ENCODE measurements at regions not wholly inside any gene's neighbourhood (a gene's known extent, or its start where the extent isn't known, plus 50 kb on each side); places are given as distances from the start of the nearest gene placed in this dataset.
"Not testable (repeated sequence)": the region's sequence is repeated elsewhere in the genome, so short reads cannot be mapped to it uniquely, and the experiment has no call there.

DNA sequence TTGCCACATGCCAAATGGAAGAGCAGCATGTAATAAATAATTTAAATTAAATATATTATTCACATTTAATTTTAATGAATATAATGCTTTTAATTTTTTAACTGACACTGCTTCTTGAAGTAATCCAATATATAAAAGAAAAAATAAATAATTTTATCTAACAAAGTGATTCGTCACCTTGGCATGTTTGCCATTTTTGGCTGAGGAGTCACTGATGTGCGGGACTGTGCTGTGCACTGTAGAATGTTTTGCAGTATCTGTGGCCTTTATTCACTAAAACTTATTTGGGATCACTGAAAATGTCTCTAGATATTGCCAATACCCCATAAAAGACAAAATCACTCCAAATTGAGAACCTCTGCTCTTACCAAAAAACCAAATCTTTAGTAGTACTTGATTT, 807.8 kb downstream of the BRINP3 start:
- no peak for DNase-seq (ENCODE audit: insufficient read length, low spot score)
- FAIRE-seq, result no peak
- no peak for TF ChIP-seq POLR2A (IDR thresholded peaks at IDR 0.05; ENCODE audit: low read depth, low read length)

DNA sequence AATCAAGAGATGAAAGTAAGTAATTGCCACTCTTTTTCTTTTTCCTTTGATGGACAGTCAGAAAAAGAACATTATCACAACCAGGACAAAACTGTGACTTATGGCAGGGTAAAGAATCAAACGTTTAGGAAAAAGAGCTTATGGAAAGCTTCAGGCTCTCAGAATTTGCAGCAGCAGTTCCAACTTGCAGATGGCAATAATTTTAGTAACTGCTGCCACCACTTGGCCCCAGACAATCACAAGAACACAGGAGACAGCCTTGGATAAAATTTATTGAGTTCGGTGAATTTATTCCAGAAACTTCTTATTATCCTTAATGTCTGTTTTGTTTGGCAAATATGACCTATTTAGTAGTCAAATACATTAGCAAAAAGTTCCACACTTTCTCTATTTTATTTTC, 804.4 kb downstream of the BRINP3 start:
- TF ChIP-seq POLR2A (IDR thresholded peaks at IDR 0.05; ENCODE audit: low read depth, low read length), result no peak
- no peak for FAIRE-seq
- DNase-seq (ENCODE audit: insufficient read length, low spot score), result no peak

DNA sequence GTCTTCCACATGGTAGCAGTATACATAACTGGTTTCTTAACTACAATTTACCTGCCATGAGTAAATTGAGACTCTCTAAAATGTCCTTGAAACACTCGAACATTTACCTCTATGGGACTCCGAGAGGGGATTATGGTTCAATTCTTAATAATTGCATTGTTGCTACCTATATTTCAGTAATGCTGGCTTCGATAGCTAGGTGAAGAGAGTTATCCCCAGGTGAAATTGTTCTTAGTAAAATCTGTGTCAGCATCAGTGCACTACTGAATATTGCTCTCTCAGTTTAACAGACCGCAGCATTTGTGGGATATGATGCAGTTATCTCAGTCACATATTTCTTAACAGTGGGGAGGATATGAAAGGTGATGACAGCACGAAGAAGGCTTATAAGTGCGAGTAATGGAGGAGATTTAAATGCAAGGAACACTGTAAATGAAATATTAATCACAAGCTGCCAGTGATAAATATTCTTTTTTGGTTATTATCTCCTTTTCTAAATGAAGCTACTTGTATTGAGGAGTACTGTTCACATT, 801.9 kb downstream of the BRINP3 start:
- no peak for TF ChIP-seq POLR2A (IDR thresholded peaks at IDR 0.05; ENCODE audit: low read depth, low read length)
- FAIRE-seq (no peak), DNase-seq (ENCODE audit: insufficient read length, low spot score) (no peak)

DNA sequence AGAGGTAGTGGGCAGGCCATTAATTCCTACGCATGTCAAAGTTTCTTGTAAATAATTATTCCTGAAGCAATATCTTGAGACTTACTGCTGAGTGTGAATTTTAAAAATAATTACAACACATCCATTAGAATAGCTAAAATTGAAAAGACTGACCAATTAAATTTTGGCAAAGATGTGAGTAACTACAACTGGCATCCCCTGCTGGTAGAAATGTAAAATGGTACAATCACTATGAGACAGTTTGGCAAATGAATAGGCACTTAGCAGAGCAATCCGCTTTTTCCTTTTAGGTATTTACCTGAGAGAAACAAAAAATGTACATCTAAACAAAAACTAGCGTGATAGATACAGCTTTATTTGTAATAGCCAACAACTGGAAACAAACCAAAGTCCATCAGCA, 798.9 kb downstream of the BRINP3 start:
- no peak for TF ChIP-seq POLR2A (IDR thresholded peaks at IDR 0.05; ENCODE audit: low read depth, low read length)
- no peak for FAIRE-seq
- DNase-seq (ENCODE audit: insufficient read length, low spot score), result no peak

DNA sequence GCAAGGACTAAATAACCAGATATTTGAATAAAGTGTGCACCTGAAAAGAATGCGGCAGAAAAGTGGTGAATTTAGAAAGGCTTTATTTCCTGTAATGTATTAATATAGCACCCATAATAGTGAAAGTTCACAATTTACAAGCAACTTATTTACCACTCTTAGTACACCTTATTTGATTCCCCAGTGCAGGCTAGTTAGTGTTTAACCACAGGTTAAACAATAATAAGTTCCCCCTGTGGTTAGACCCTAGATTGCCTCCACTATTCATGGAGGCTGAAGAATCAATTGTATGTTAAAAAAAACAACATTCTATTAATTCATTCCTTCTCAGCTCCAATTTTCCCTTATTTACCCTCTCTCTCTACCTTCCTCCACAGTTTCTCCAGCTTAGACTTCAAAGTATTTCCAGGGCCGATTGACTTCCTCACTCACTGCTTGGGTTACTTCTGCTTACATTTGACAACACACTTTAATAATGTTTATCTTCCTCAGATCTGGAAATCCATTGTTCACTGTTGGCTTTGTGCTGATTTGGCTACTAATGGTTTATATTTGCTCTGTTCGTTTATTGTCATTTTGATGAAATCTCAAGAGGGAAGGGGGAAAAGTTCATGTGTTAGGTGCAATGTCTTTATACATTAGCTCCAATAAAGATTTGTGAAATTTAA, 796.3 kb downstream of the BRINP3 start:
- FAIRE-seq, result no peak
- DNase-seq (ENCODE audit: insufficient read length, low spot score), result no peak
- TF ChIP-seq POLR2A (IDR thresholded peaks at IDR 0.05; ENCODE audit: low read depth, low read length), result no peak

DNA sequence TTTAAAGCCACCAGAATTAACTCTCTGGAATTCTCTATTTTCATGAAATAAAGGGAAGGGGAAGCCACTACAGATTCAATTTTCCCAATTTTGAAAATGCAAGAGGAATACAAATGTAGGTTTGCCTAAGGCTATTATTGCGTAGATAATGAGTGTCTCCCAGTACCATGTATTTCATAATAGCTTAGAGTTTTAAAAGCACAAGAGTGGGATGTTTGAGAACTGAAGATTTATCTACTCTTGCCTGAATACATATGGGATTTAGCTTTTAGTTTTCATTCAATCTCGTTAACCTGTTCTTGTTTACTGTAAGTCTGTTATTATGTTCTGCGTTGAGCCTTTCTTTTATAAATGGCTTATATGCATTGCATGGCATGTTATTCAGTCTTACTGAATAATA, 795.1 kb downstream of the BRINP3 start:
- no peak for TF ChIP-seq POLR2A (IDR thresholded peaks at IDR 0.05; ENCODE audit: low read depth, low read length)
- FAIRE-seq, result no peak
- DNase-seq (ENCODE audit: insufficient read length, low spot score), result no peak

DNA sequence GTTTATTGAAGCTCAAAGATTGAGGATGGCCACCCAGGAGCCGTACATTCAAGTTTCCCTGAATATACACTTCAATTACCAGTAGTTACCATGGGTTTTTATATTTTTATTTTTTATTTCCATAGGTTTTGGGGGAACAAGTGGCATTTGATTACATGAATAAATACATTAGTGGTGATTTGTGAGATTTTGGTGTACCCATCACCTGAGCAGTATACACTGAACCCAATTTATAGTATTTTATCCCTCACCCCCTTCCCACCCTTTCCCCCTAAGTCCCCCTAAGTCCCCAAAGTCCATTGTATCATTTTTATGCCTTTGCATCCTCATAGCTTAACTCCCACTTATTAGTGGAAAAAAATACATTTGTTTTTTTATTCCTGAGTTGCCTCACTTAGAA, 791.4 kb downstream of the BRINP3 start:
- DNase-seq (ENCODE audit: insufficient read length, low spot score) (no peak), FAIRE-seq (no peak)
- TF ChIP-seq POLR2A (IDR thresholded peaks at IDR 0.05; ENCODE audit: low read depth, low read length), result no peak

DNA sequence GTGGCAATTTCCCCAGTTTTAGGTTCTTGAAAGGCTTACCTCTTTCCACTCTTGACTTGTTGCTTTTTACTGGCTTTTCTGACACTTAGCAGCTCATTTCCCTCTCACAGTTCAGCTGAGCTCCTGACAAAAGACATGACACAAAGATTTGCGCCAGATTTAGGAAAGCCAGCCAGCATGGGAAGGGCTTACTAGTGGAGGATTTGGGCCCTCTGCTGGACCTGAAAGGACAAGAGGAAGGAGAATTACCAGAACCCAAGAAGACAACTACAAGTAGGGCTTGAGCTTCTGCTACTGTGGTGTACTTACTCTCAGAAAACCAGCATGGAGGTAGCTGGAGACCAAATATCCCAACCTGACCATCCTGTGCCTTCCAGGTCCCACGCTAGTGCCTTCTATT, 784.5 kb downstream of the BRINP3 start:
- FAIRE-seq, result no peak
- no peak for TF ChIP-seq POLR2A (IDR thresholded peaks at IDR 0.05; ENCODE audit: low read depth, low read length)

DNA sequence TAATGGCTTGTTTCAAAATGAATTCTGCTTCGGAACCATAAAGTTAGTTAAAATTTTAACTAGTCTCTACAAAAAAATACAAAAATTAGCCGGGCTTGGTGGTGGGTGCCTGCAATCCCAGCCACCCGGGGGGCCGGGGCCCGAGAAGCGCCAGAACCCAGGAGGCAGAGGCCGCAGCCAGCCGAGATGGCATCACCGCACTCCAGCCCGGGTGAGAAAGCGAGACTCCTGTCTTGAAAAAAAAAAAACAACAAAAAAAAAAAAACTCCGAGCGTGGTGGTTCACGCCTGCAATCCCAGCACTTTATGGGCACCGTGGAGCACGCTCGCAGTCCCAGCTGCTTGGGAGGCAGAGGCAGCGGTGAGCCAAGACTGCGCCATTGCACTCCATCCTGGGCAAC, 781.4 kb downstream of the BRINP3 start:
- no peak for TF ChIP-seq POLR2A (IDR thresholded peaks at IDR 0.05; ENCODE audit: low read depth, low read length)
- DNase-seq (ENCODE audit: insufficient read length, low spot score) (no peak), FAIRE-seq (no peak)

More for the DNA sequence above, 784.5 kb downstream of the BRINP3 start:
- DNase-seq (ENCODE audit: insufficient read length, low spot score), result no peak

DNA sequence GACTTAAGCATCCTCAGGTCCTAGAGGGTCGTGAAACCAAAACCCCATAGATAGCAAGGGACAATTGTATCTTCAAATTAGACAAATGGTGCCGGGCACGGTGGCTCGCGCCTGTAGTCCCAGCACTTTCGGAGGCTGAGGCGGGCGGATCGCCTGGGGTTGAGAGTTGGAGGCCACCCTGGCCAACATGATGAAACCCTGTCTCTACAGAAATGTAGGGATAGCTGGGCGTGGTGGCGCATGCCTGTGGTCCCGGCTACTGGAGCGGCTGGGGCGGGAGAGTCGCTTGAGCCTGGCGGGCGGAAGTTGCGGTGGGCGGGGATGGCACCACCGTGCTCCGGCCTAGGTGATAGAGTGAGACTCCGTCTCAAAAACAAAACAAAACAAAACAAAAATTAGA, 780.6 kb downstream of the BRINP3 start:
- no peak for FAIRE-seq
- no peak for DNase-seq (ENCODE audit: insufficient read length, low spot score)
- no peak for TF ChIP-seq POLR2A (IDR thresholded peaks at IDR 0.05; ENCODE audit: low read depth, low read length)

DNA sequence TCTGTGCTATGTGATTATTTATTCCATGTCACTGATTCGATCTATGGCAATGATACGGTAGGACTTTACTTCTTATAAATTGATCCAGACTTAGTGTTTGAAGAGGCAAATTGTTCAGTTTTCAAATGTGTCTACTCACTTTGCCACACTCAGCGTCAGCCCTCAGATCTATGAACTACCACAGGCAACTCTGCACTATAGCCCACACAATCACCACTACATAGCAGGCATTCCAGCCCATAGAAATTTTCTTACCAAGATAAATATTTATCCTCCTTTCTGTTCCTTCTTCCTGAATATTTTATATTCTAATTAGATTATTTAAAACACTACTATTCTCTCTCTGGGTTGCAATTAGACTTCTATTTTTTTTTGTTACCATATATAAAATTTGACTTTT, 776.1 kb downstream of the BRINP3 start:
- FAIRE-seq (no peak), DNase-seq (ENCODE audit: insufficient read length, low spot score) (no peak)
- TF ChIP-seq POLR2A (IDR thresholded peaks at IDR 0.05; ENCODE audit: low read depth, low read length), result no peak

DNA sequence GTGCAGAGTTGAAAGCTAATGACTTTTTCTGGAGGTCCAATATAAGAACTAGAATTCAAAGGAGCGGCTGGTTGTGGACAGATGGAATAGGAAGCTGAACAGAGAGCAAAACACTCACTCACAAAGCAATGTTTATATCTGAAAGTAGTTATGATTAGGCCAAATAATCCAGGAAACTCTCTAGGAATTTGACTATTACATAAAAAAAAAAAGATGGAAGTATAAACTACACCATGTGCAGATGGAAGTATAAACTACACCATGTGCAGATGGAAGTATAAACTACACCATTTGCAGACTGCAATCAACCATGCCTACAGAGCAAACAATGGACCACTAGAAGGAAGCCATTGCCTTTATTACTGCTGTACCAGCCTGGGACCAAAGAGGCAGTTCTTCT, 771.1 kb downstream of the BRINP3 start:
- no peak for FAIRE-seq
- no peak for TF ChIP-seq POLR2A (IDR thresholded peaks at IDR 0.05; ENCODE audit: low read depth, low read length)
- DNase-seq (ENCODE audit: insufficient read length, low spot score), result no peak

DNA sequence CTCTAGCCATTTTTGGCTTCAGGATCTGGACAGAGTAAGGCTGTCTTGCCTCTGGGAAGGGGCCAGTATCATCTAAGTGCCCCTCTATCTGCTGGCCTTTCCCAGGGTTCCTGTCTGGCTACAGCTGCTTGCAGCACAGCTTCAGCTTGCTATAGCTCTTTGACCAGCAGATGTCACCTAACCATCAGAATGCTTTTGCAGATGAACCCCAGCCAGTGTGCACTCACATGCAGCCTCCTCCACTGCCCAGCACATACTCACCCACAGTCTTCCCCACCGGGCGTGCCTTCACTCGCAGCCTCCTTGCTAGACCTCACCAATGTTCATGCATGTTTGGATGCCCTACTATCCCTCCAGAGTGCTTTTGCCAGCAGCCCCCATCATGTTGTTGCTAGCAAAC, 769.0 kb downstream of the BRINP3 start:
- DNase-seq (ENCODE audit: insufficient read length, low spot score) (no peak), FAIRE-seq (no peak)
- no peak for TF ChIP-seq POLR2A (IDR thresholded peaks at IDR 0.05; ENCODE audit: low read depth, low read length)

DNA sequence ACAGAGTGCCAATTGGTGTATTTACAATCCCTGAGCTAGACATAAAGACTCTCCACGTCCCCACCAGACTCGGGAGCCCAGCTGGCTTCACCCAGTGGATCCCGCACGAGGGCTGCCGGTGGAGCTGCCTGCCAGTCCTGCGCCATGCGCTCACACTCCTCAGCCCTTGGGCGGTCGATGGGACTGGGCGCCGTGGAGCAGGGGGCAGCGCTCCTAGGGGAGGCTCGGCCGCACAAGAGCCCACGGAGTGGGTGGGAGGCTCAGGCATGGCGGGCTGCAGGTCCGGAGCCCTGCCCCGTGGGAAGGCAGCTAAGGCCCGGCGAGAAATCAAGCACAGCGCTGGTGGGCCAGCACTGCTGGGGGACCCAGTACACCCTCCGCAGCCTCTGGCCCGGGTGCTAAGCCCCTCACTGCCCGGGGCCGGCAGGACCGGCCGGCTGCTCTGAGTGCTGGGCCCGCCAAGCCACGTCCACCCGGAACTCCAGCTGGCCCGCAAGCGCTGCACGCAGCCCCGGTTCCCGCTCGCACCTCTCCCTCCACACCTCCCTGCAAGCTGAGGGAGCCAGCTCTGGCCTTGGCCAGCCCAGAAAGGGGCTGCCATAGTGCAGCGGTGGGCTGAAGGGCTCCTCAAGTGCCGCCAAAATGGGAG, 759.4 kb downstream of the BRINP3 start:
- not testable (repeated sequence) for FAIRE-seq; DNase-seq (ENCODE audit: insufficient read length, low spot score)

DNA sequence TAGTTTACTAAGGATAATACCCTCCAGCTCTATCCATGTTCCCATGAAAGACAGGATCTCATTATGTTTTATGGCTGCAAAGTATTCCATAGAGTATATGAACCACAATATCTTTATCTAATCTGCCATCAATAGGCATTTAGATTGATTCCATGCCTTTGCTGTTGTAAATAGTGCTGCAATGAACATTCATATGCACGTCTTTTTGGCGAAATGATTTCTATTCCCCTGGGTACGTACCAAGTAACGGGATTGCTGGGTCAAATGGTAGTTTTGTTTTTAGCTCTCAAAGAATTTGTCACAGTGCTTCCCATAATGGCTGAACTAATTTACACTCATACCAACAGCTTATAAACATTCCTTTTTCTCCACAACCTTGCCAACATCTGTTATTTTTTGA, 750.9 kb downstream of the BRINP3 start:
- no peak for DNase-seq (ENCODE audit: insufficient read length, low spot score)
- TF ChIP-seq POLR2A (IDR thresholded peaks at IDR 0.05; ENCODE audit: low read depth, low read length), result no peak
- no peak for FAIRE-seq

Measured in H54 (cell line).